GM10266 (cell line): ENCODE measurements at regions not wholly inside any gene's neighbourhood (a gene's known extent, or its start where the extent isn't known, plus 50 kb on each side); places are given as distances from the start of the nearest gene placed in this dataset.

Experiments
- DNase-seq: peaks from one replicate; pipeline ENCODE4 v3.0.0; 2012; ENCODE audit errors: extremely low spot score
- TF ChIP-seq, protein P1 (sequence below): IDR thresholded peaks from 2 replicates; pipeline ENCODE4 v1.5.1; 2012; ENCODE audit warnings: mild to moderate bottlenecking, low read depth; ENCODE audit not compliant: control insufficient read depth, insufficient read depth; ENCODE audit errors: missing control alignments

DNA sequence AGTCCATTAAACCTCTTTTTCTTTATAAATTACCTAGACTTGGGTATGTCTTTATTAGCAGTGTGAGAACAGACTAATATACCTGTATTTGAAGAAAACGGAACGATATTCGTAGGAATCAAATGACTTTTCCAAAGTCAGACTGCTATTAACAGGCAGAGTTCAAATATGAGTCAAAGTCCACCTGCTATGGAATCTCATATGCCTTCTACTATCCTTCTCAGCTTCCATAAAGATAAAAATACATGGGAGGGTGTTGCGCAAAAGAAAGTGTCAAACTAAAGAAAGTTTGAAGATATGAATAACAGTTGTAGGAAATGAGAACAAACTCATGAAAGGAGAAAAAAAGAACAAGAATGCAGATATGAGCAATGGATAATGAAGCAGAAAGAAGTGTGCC is 704.6 kb downstream of the EFNB2 start:
- TF ChIP-seq, protein P1, sequence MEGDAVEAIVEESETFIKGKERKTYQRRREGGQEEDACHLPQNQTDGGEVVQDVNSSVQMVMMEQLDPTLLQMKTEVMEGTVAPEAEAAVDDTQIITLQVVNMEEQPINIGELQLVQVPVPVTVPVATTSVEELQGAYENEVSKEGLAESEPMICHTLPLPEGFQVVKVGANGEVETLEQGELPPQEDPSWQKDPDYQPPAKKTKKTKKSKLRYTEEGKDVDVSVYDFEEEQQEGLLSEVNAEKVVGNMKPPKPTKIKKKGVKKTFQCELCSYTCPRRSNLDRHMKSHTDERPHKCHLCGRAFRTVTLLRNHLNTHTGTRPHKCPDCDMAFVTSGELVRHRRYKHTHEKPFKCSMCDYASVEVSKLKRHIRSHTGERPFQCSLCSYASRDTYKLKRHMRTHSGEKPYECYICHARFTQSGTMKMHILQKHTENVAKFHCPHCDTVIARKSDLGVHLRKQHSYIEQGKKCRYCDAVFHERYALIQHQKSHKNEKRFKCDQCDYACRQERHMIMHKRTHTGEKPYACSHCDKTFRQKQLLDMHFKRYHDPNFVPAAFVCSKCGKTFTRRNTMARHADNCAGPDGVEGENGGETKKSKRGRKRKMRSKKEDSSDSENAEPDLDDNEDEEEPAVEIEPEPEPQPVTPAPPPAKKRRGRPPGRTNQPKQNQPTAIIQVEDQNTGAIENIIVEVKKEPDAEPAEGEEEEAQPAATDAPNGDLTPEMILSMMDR = no peak
- DNase-seq = no peak

DNA sequence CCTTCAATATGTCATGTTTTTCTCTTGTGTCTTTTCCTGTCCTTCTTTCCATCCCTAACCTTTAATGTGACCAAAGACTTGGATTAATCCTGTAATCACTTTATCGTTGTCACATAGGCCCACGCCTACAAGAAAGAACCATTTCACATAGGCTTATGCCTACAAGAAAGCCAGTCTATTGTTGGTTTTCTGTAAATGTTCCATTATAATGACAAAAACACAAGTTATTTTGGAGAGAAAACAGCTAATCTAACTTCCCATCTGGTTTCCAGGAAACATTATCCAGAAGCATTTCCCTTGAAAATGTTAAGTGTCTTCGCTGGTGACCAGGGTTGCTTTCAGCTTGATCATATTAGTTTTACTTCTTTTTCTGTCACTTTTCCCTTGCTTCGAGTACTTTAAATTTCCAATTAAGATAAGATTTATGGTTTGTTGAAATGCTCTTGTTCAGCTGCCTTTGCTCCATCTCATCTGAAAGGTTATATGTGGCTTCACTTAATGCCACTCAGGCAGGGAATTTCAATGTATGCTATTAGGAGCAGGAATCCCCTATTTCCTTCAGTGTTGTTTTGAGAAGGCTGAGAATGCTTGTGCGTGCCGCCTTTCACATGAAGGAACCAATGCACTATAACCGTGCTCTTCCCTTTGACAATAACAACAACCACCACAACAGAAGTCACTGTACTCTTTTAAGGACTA is 708.2 kb downstream of the EFNB2 start:
- DNase-seq = no peak
- TF ChIP-seq, protein P1 = no peak

DNA sequence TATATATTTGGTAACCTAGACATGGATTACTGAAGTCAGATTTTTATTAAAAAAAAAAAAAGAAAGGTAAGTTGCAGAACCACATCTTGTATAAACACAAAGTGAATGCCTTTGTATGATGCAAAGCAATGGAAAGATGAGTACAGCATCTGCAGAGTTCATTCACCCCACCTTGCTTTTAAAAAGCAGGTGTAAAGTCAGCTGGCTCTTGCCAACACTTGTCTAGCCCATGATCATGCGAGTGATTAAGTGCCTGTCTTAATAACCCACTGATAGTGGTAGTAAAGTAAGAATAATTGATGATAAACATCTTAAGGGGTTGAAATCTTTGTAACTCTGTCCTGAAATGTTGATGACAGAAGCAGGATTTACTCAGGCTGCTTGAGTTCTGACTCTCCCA is 710.4 kb downstream of the EFNB2 start:
- DNase-seq = no peak
- TF ChIP-seq, protein P1 = no peak

DNA sequence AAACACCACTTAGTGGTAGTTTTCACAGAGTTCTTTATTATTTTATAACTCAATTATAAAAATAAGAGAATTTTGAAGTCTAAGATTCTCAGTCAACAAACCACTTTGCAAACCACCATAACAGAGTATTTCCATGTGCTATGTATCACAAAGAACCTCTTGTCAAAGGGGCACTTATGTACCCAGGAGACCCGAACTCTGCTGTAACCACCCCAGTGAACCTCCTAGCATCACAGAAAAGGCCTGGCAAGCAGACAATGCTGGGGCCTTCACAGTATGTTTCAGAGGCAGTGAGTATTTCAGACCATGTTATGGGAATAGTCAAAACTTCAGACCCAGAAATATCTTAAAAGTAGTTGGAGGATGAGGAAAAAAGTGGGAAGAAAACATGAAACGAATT is 714.1 kb downstream of the EFNB2 start:
- TF ChIP-seq, protein P1 = no peak
- no peak for DNase-seq

DNA sequence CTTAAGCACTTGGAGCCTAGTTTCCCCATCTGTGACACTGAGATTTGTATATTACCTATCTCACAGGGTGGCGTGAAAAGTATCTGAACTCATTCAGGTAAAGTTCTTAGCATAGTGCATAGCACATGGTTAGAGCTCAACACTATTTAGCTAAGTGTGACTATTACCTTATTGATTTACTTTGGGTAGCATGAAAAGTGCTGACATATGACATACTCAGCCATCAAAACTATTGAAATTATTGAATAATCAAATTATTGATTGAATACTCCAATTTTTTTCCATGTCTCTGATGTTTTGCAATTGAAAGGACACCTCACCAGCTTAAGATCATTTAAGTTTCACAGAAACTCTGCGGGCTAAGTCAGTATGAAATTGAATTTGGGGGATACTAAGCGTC is 715.0 kb downstream of the EFNB2 start:
- TF ChIP-seq, protein P1 = no peak
- no peak for DNase-seq

DNA sequence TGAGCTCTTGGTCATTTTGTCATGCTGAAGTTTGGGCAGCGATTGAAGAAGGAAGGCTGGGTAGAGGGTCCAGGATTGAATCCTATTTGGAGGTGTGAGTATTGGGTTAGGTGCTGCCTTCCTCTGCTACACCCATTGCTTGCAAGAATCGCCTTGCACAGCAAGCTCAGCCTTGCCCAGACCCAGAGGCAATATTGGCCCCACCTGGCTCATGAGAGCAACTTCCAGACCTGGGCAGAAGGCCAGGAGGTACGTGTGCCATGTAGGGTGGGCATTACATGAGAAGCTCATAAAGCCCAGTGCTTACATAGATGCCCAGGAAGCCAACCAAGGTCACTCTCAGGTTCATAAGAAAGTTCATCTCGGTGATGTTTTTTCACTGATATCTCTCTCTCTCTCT is 718.0 kb downstream of the EFNB2 start:
- TF ChIP-seq, protein P1 = no peak
- DNase-seq = no peak

DNA sequence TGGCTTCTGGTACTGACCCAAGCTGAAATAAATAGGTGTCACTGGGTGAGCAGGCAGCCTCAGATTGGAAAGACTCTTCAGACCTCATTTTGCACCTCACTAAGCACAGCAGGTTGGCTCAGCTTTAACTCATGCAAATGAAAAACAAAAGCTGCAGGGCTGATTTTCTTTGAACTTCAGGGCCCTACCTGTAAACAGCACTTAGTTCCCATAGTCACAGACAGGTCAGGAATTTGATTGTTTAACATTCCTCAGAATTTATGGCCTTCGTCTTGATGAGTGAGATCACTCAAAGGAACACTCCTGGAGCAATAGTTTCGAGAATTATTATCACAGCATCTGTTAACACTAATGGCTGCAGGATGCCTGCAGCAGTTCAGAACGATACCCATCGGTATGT is 718.5 kb downstream of the EFNB2 start:
- TF ChIP-seq, protein P1 = no peak
- no peak for DNase-seq
